NCI-H446 treated with DMSO at 0.1 percent for 48 hours (cell line): ENCODE measurements at regions not wholly inside any gene's neighbourhood (a gene's known extent, or its start where the extent isn't known, plus 50 kb on each side); places are given as distances from the start of the nearest gene placed in this dataset.

Experiments used
- DNase-seq: peaks from one replicate; lab custom pipeline; 2025; lab: John Stamatoyannopoulos, UW

DNA sequence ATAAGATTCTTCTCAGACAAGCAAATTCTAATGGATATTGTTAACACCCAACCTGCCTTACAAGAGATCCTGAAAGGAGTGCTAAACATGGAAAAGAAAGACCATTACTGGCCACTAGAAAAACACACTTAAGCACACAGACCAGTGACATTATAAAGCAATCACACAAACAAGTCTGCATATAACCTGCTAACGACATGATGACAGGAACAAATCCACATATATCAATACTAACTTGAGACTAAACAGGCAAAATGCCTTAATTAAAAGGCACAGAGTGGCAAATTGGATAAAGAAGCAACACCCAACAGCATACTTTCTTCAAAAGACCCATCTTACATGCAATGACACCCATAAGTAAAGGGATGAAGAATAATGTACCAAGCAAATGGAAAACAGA is 100.5 kb upstream of the PCDH18 start:
- DNase-seq: no peak

DNA sequence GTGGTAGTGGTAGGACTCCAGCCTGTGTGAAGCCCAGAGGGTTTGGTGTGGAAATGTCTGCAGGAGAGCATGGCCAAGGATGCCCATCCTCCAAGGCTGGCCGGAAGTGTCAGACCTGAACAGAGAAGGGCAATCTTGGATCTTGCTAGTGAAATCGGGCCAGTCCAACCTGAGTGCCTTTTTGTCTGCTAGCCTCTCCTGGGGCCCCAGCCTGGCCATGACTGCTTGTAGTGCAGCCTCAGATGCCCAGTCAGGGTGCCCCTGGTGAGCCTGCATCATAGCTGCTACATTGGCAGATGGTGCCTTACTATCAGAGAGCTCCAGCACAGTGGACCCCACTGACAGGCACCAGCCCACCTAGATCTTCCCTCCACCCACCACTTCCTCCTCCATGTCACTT is 99.3 kb upstream of the PCDH18 start:
- no peak for DNase-seq

DNA sequence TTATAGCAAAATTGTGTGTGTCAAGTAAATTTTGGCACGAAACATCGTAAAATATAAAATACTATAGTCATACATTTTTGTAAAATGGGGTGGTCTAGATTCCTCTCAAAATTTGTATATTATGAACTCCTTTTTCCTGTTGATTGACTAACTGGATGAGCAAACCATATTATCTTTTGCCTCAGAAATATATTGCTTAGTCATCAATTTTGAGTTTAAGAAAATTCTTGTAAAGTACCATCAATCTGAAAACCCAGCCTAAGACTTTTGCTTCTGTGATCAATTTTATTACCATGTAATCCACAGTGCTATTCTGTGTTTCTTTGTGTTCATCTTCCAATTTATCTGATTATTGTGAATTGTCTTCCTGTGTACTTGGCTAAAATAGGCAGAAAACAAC is 98.0 kb upstream of the PCDH18 start:
- DNase-seq: no peak

DNA sequence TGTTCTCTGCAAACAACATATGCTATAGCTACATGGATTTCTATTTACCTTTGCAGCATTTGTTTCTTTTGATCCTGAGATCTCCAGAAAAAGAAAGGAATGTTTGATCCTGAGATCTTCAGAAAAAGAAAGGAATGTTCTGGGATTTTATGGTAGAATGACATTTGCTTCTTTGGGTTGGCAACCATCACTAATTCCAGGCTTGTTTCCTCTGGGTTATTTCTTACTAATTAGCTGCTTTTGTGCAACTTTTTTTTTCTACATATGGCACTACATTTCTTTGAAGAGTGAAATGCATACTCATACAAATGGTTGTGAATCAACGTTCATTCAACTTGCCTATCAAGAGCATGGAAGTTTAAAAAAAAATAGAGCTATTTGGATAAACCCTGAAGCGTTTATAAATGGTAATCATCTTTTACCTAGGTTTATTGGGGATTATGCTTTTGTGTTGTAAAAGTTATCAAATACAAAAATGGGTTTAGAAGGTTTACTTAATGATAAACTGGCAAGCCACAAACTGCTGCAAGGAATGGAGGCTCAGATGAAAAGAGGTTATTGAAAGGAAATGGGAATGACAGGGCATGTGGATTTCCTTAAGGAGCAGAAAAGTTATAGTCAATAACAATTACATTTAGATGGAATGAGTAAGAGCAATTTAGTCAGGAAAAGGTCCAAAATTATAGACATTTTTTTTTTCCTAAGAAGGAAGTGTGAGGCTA is 95.6 kb upstream of the PCDH18 start:
- DNase-seq: peak; percentile 80

DNA sequence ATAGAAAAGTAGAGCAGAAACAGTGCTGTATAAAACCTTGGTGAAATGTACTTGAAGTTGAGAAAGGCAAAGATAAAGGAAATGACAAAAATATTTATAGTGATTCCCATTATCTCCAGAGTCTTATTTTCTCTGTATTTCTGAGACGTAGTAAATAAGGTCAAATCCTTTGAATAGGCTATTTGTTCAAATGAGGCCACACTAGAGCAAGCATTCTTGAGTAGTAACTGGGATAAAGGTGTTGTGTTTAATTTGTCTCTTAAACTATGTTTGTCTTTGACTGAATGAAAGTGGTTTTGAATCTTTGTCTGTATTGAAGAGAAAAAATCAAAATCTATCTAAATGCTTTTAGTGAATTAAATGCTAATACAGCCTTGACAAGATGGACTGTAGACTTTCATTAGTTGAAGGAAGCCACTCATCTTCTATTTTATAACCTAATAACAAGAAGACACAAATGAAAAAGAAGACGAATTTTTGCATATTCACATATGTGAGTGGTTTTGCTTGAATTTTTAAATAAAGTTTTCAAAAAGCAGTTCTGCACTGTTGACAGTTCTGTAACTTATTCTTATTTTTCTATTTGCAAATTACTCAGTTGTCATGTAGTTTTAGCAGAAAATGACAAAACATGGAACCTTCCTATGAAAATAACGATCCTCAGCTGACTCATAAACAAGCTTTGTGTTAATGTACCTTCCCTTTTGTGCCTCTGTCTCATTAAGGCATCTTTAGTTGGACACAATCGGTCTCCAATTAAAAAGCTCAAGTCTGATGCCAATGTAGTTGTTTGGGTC is 94.8 kb upstream of the PCDH18 start:
- peak; percentile 80 for DNase-seq

DNA sequence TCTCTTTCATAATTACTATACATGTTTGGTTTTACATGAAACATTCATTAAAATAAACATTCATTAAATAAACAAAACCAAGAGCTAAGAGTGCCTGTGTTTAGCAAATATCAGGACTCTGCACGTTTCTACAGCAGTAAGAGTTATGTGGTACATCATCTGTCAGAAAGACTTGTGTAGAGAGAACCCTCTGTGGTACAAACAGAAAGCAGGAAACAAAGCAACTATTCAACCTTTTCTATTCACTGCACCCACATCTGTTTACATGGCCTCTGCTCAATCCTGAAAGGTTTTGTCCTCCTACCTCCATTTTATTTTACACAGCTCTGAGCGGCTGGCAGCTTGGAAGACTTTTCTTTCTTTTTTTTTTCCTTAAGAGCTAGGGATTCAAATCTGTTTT is 90.7 kb upstream of the PCDH18 start:
- no peak for DNase-seq

DNA sequence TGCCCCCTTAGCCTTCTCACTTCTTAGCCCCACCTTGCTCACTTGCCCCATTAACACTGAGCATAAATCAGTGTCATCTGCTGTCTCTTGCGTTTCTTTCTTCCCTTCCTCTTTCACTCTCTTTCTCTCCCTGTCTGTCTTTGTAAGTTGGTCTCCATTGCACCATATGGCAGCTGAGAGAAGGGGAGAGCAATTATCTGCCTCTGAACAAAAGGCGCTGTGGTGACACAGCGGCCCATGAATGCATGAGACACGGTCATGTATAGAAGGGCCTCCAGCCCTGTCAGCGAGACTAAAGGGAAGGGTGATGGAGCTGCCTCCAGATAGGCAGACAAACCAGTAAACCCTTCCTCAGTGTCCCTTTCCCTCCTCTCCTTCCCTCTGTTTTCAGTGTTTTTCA is 88.8 kb upstream of the PCDH18 start:
- peak; percentile 38 for DNase-seq

DNA sequence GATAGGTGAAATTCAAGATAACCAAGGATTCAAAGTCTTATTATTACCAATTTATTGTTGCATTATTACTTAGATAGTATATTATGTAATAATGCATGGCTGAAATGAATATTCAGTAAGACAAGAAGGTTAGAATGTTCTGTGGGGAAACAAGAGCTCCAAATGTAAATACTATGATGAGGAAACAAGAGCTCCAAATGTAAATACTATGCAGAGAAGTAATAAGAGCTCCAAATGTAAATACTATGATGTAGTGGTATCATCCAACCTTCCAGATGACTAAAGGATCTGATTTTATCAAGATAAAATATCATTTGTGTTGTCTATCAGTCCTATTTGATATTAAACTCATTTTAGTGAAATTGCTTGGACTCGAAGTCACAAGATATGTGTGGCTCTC is 82.2 kb upstream of the PCDH18 start:
- no peak for DNase-seq

DNA sequence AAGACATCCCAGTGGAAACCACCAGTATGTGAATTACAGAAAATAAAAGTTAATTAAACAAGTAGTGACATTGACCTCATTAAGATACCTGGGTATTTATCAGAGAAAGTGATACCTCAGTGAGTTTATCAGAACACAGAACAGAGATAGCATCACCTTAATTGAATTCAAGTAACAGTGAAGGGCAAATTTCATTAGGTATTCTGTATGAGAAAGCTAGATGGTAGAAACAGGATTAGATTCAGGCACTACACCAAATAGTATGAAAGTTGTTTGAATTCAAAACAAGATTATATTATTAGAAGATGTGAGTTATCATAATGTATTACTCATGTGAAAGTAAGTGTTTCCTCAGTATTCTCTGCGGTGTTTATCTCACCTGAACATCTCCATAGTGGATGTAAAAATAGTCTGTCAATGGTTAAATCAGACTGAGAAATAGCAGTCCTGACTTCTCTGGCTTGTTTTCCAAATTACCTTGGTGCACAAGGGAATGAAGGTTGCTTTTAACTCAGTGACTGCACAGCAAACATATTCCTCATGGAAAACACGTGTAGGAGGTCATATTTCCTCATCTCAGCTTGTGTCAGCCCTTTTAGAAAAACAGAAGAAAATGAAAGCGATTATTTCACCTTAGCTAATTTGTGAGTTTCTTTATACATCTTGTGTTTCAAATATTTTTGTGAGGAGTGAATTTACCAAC is 79.9 kb upstream of the PCDH18 start:
- no peak for DNase-seq

DNA sequence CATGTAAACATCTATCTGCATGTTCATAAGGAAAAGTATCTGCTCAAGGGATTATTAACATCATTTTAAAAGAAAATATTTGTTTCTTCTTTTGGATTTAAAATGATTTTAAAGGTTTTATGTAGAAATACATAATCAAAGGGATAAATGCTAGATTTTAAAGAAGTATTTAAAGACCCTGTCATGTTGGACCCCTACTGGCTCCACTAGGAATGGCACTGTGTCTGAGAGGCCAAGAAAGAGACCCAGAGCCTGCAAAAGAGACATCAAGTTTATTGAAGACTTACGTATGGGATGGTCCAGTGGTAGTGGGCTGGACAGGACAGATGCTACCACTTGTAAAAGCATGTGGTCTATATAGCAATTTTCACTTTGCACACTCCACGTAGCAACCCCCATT is 78.7 kb upstream of the PCDH18 start:
- DNase-seq: no peak

DNA sequence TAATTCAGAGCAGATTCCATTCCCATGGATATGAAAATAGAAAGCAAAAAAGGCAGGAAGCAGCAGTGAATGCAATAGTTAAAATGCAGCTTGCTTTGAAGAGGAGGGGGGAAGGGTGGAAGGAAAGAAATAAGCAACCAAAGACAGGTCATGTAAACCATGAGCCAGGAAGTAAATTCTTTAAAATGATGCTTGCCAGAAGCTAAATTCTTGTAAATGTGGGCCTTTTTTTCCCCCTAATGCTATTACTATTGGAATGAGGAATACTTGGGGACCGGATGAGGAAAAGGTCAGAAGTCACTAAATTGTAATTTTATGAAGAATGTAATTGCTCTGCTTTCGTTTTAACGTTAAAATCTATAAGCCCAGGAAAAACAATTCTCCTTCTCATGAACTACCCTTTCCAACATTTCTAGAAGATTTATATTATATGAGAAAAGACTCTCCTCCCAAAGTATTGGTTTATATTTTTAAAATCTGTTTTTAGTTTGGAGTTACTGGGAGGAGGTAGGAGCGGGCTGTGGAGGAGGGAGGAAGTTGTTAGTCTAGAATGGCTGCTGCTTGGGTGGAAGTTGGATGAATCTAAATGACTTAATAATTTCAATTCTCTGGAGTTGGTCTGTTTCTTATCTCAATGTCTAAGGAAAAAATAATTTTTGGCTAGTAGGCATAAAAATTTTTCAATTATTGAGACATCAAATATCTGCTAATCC is 77.6 kb upstream of the PCDH18 start:
- no peak for DNase-seq

DNA sequence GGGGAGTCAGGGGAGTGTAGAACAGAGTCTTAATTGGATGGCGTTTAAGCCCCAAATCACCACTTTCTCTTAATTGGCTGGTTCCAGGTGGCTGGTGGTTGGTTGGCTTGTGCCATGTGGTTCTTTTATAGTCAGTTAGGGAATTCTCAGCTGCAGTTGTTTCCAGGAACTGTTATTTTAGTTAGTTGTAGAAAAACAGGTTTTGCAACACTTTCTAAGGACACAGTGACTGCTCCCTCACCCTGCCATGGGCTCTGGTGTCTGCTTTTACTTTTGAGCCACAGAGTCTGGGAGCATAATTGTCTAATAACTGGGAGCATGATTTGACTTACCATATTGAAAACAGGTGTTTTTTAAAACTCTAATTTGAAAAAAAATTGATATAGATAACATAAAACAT is 75.8 kb upstream of the PCDH18 start:
- DNase-seq: no peak

DNA sequence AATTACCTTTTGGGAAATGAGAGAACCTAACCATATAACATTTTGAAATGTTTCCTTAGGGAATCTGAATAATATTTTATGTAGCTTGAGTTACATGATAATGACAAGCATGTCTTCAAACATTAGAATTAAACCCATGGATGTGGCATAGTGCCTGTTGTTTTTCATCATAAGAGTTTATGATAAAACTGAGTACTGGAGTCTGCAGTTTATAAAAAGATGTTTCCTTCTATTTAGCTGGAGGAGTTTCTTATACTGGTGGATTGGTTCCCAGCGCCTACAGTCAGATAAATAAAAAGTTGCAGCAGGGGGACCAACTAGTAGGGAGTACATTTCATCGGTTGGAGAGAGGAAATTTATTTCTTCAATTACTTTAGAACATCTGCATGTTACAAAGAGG is 70.1 kb upstream of the PCDH18 start:
- DNase-seq: no peak

DNA sequence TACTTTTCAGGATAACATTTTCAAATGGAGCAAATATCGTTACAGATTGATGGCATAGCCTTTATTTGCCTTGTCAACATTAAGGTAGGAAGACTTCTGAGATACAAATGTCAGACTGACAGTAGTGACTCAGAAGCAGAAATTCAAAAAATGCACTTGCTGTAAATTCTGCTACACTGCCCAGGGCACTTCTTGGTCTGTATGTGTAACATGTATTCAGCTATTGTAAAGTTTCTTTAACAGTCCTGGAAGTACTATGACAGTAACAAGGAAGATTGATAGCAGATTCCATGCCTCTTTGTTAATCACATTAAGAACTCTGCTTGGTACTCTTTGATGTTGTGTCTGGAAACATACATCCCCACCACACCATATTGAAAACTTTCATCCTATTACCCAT is 69.6 kb upstream of the PCDH18 start:
- DNase-seq: no peak

DNA sequence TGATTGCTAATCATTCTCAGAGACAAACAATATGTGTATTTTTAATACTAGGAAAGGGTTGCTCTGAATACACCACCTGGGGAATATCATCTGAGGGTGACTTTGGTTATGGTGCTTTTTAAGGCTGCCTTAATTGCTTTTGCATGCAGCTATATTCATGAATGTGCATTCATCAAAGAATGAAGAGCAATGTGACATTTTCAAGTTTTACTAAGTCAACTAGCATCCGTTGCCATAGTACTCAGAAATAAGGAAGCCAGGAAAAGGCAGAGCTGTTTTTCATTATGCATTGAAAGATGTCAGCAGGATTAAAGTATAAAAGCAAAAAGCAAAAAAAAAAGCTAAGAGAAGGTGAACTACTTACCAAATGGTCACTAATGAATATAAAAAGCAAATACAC is 67.4 kb upstream of the PCDH18 start:
- DNase-seq: no peak

DNA sequence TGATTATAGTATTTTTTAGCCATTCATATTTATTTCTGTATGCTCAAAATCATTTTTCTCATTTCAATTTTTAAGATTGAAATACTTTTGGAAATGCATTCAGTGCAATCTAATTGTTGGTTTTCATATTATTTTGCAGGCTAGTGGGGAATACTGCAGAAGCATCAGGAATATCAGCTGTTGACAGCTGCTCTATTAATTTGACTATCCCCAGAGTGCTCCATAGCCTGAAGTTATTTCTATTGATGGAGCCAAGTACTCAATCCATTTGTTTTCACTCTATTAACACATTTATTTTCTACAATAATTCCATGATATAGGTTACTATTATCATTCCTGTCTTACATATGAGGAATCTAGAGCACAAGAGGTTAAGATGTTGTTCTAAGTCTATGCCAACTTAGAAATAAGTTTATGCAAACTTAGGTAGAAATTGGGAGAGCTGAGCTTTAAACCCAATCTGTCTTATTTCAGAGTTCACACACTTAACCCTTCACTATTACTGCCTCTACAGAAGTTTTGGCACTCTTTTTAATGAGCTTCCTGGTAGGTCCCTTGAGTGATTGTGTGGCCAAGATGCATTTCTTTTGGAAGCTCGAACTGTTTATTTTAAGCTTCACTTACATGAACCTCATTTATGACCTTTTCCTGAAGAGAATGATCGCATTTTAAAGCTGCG is 65.6 kb upstream of the PCDH18 start:
- DNase-seq: peak; percentile 62

DNA sequence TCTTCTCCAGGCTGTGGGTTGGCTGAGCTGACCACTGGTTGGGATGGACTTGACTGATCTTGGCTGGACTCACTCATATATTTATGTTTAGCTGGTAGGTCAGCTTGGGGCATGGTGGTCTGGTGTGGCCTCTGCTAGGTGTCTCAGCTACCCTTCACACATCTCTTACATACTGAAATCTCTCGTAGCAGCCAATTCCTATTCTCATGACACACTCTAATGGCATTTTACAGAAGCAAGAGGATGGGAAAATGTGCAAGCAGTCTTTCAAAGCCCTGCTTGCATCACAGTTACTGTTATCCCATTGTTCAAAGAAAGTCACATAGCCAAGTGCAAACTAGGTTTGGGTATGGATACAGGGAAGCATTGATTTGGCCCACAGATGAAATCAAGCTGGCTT is 55.5 kb upstream of the PCDH18 start:
- no peak for DNase-seq

DNA sequence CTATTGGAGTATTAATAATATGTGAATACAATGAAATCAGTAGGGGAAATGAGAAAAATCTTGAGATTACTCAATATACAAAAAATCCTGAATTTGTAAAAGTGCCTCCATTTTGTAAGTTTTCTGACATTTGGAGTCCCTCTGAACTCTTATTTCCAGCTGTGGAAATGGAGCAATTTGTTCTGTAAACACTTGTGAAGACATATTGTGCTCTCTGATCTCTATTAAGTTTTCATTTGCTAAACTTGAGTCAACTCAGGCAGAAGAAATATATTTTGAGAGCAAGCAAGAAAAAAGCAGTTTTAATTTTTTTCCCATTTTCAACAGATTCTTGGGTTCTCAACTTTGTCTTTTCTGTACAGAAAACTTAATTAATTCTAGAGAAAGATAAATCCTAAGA is 51.4 kb upstream of the PCDH18 start:
- no peak for DNase-seq
